ENCODE measurements at regions not wholly inside any gene's neighbourhood (a gene's known extent, or its start where the extent isn't known, plus 50 kb on each side); places are given as distances from the start of the nearest gene placed in this dataset.

DNA sequence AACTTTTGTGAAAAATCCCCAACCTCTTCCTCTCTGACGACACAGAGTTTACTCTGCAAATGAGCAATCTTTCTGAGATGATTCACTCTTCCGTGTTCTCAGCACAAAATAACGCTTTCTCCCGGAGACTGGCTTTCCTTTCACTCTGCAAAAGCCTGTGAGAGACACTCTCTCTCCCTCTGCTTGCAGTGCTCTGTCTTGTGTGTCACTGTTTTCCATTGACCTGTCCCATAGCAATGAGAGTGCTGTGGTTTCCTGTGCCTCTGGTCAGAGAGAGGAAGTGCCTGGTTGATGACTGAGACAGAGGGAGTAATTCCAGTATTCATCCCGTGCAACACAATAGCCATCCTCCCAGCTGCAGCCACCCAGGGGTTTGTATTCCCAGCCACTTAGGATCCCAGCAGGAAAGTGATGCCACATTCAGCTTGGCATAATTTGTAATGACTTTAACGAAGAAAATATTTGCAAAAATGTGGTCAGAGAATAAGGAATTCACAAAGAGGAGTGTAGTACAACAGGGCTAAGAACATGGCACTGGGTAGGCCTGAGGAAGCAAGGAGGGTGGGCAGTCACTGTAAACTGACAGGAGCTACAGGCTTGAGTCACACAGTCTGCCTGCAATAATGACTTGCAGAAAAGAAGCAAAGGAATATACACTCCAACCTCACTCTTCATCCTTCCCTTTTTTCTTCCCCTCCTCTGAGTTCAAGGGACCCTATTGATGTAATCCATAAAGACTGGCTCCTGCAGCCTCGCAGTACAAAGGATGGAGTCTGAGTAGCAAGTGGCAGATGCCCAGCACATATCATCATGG lies 463.5 kb upstream of the RGMB start:
- Histone ChIP-seq H3K9me3 (no peaks in the 10 kb centered on the region), H3K36me3 (no peaks in the 10 kb centered on the region), H3K27ac (no peak overlapping the region), H3K27me3 (ENCODE audit: low read depth) (no peaks in the 10 kb centered on the region), H3K4me3 (no peak overlapping the region), H3K4me1 (no peaks in the 10 kb centered on the region)
- DNase-seq (no peak), ATAC-seq (no peak)
- intact Hi-C loops (cut with DNase I): no loop called here
- TF ChIP-seq, protein P1, sequence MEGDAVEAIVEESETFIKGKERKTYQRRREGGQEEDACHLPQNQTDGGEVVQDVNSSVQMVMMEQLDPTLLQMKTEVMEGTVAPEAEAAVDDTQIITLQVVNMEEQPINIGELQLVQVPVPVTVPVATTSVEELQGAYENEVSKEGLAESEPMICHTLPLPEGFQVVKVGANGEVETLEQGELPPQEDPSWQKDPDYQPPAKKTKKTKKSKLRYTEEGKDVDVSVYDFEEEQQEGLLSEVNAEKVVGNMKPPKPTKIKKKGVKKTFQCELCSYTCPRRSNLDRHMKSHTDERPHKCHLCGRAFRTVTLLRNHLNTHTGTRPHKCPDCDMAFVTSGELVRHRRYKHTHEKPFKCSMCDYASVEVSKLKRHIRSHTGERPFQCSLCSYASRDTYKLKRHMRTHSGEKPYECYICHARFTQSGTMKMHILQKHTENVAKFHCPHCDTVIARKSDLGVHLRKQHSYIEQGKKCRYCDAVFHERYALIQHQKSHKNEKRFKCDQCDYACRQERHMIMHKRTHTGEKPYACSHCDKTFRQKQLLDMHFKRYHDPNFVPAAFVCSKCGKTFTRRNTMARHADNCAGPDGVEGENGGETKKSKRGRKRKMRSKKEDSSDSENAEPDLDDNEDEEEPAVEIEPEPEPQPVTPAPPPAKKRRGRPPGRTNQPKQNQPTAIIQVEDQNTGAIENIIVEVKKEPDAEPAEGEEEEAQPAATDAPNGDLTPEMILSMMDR (IDR thresholded peaks at IDR 0.05): no peak

DNA sequence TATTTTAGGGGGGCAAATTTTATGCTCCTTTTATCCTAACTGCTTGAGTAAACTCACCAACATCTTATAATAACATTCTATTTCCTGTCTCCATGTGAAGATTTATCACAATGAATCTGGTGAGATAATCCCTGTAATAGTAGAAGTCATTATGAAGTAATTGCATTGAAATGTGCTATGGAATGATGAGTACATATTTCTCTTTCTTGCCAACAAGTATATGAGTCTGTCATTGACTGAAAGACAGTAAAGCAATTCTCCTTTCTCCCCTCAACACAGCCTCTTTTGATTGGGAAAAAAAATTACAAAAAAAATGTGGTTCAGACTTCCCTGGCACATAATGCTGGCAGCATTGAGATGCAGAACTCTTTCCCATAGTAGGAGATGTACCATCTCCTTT lies 459.2 kb upstream of the RGMB start:
- intact Hi-C loops (cut with DNase I): no loop called here
- no peak for ATAC-seq

DNA sequence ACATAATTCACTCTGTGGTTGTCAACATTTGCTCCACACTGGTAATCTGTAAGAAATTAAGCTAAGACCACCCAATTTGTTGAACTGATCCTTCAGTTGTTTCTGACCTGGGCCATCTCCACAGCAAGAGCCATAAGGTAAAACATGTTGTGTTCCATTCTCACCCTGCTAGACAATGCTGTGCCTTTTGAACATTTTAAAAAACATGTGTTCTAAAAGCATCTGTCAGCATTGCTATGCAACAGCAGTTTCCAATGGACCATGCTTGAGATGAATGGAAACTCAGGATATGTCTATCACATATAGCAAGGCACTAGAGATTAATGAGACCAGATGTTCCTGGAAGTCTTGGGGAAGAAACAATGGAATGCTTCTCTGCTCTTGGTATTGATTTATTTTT lies 455.1 kb upstream of the RGMB start:
- H3K4me1 ChIP-seq: no peaks in the 10 kb centered on the region
- H3K9me3 ChIP-seq: no peaks in the 10 kb centered on the region
- ATAC-seq: no peak
- DNase-seq: no peak
- TF ChIP-seq, protein P1 (IDR thresholded peaks at IDR 0.05): no peak
- intact Hi-C loops (cut with DNase I): no loop called here
- no peak overlapping the region for H3K27ac ChIP-seq
- no peaks in the 10 kb centered on the region for H3K36me3 ChIP-seq
- no peaks in the 10 kb centered on the region for H3K27me3 ChIP-seq (ENCODE audit: low read depth)
- no peak overlapping the region for H3K4me3 ChIP-seq

More for the DNA sequence above, 459.2 kb upstream of the RGMB start:
- Histone ChIP-seq H3K4me3 (no peak overlapping the region), H3K27ac (no peak overlapping the region), H3K4me1 (no peaks in the 10 kb centered on the region), H3K27me3 (ENCODE audit: low read depth) (no peaks in the 10 kb centered on the region), H3K36me3 (no peaks in the 10 kb centered on the region), H3K9me3 (no peaks in the 10 kb centered on the region)
- DNase-seq: no peak
- TF ChIP-seq, protein P1 (IDR thresholded peaks at IDR 0.05): no peak

DNA sequence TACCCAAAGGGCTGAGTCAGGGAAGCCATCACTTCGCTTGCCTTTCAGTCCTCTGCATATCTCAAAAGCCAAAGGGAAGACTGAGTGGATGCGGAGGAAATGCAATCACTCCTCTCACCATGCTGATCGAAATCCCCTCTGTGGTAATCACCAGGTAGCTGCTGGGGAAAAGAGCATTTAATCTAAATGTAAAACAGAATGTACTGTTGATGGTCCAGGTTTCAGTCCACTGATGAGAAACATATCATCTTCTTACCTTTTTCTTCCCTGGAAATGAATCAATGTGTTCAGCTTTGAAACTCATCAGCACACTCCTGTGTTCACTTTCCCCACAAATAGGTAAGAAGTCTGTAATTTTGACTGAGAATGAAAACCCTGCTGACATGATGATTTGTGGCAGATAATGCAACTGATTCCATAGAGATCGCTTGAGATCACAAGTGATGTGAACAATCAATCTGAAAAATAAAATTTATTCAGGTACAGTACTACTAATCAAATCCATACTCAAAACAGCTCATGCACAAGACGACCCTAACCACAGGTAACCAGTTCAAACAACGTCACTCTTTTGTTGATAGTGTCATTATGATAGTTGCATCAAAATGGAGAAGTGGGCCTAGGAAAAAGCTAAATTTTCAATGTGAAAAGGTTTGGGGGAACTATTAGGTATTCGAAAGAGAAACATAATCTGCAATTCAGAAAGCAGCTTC lies 454.0 kb upstream of the RGMB start:
- Histone ChIP-seq H3K36me3 (no peaks in the 10 kb centered on the region), H3K4me3 (no peak overlapping the region), H3K9me3 (no peaks in the 10 kb centered on the region), H3K27ac (no peak overlapping the region), H3K27me3 (ENCODE audit: low read depth) (no peaks in the 10 kb centered on the region), H3K4me1 (no peaks in the 10 kb centered on the region)
- intact Hi-C loops (cut with DNase I): no loop called here
- TF ChIP-seq, protein P1 (IDR thresholded peaks at IDR 0.05): no peak
- ATAC-seq (no peak), DNase-seq (no peak)

DNA sequence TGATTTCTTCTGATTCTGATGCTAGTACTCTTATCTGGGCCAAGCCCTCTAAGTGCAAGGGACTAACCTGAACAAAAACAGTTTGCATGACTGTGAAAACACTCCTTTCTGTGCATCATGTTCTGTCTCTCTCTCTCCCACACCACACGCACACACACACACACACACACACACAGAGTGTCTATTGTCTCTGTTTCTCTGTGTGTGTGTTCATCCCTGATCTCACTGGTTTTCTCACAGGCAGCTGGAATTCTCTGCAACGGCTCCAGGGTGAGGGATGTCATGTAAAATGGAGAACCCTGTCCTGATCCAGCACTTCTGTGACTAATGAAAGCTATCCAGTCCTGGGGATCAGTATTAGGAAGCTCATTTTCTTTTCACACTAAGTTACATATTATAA lies 453.1 kb upstream of the RGMB start:
- Histone ChIP-seq H3K4me3 (no peak overlapping the region), H3K4me1 (no peaks in the 10 kb centered on the region), H3K27ac (no peak overlapping the region), H3K36me3 (no peaks in the 10 kb centered on the region), H3K9me3 (no peaks in the 10 kb centered on the region), H3K27me3 (ENCODE audit: low read depth) (no peaks in the 10 kb centered on the region)
- no peak for ATAC-seq
- TF ChIP-seq, protein P1 (IDR thresholded peaks at IDR 0.05): no peak
- intact Hi-C loops (cut with DNase I): no loop called here
- DNase-seq: no peak

Data from lower lobe of right lung (tissue), 2 donors.